Sigmoid colon (tissue), 6 donors: ENCODE measurements at regions not wholly inside any gene's neighbourhood (a gene's known extent, or its start where the extent isn't known, plus 50 kb on each side); places are given as distances from the start of the nearest gene placed in this dataset.
"Not testable (repeated sequence)": the region's sequence is repeated elsewhere in the genome, so short reads cannot be mapped to it uniquely, and the experiment has no call there.

Experiments
- DNase-seq: peaks from one replicate; pipeline ENCODE4 v3.0.0-alpha.2; 2019
- H3K27ac ChIP-seq, 4 donors: fragments of 200-600 bp; sonication (generic); one replicate each; pipeline ENCODE4 v1.5.1; 2016 to 2019; ENCODE audit warnings: mild to moderate bottlenecking in 1 of 4
- H3K27me3 ChIP-seq, 3 donors: fragments of 200-600 bp; sonication (generic); one replicate each; pipeline ENCODE4 v1.5.1; 2019; ENCODE audit warnings: mild to moderate bottlenecking in 1 of 3
- H3K36me3 ChIP-seq, 4 donors: fragments of 200-600 bp; sonication (generic); one replicate each; pipeline ENCODE4 v1.5.1; 2016 to 2019
- H3K4me1 ChIP-seq, 4 donors: fragments of 200-600 bp; sonication (generic); one replicate each; pipeline ENCODE4 v1.5.1; 2017 to 2019
- H3K4me3 ChIP-seq, 4 donors: fragments of 200-600 bp; sonication (generic); one replicate each; pipeline ENCODE4 v1.5.1; 2017 to 2019; ENCODE audit warnings: mild to moderate bottlenecking in 2 of 4, moderate library complexity in 1 of 4
- H3K9me3 ChIP-seq, 4 donors: fragments of 200-600 bp in 3 of 4; sonication (generic) in 3 of 4; one replicate each; pipeline versions ENCODE4 v1.5.1 to v1.6.1; 2013 to 2019
- EP300 ChIP-seq, 4 donors: sonication (generic); formaldehyde crosslinking; IDR thresholded peaks; one replicate each; pipeline ENCODE4 v1.6.1; 2017; ENCODE audit warnings: antibody characterized with exemption in 4 of 4
- POLR2A ChIP-seq, 2 donors: fragments of 450-650 bp; IDR thresholded peaks; one replicate each; pipeline ENCODE4 v1.6.1; 2016; ENCODE audit warnings: antibody characterized with exemption in 2 of 2, mild to moderate bottlenecking in 2 of 2, moderate library complexity in 2 of 2
- POLR2AphosphoS5 ChIP-seq, 4 donors: sonication (generic); formaldehyde crosslinking; IDR thresholded peaks; one replicate each; pipeline ENCODE4 v1.6.1; 2017; ENCODE audit warnings: antibody characterized with exemption in 4 of 4
- whole genome bisulfite sequencing, 2 donors: extraction: QIAGEN DNeasy Blood & Tissue Kit; methylation state at CpG; one replicate each; pipeline ENCODE4 v1.1.7; 2013; 5-methylcytosine and 5-hydroxymethylcytosine counted together
- intact Hi-C: fragments of 100-400 bp; cut with DNase I; formaldehyde crosslinking; loops from one replicate; pipeline ENCODE4 v1.15.1; 2023
- TF ChIP-seq, protein P1 (sequence below), 4 experiments: fragments of 450-650 bp in 3 of 4; fragments of 200-600 bp in 1 of 4; IDR thresholded peaks; one replicate each; pipeline ENCODE4 v1.5.1; 2016 to 2019; ENCODE audit warnings: antibody characterized with exemption in 4 of 4, mild to moderate bottlenecking in 3 of 4, moderate library complexity in 2 of 4
- donor health status: healthy with polysubstance abuse.
- donor health status: healthy.

DNA sequence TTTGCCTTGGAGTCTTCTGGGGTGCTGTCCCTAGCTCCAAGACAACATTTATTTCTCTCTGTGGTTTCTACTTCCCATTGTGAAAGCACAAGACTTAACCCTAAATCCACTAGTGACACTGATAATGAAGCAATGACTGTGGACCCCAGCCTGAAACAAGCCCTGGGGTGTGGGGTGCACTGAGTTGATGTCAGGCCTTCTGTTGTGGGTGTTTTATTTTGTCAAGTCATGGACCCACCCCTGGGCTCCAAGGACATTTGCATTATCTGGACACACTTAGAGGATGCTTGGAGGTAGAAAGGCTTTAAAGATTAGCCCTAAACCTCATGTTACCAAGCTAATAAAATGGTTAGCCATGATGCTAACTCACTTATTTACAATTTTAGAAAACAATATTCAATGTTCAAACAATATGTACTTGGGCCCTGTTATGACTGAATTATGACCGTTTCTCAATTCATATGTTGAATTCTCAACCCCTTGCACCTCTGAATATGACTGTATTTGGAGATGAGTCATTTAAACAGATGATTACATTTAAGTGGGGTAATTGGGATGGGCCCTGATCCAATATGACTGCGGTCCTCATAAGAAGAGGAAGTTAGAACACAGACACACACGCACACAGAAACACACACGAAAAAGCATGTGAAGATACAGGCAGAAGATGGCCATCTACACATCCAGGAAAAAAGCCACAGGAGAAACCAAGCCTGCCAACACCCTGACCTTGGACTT is 137.2 kb upstream of the IGFBP3 start:
- no peaks in the 10 kb centered on the region for H3K36me3 ChIP-seq
- no peaks in the 10 kb centered on the region for H3K4me1 ChIP-seq
- 77 to 84% methylated on average over 4 of the region's 4 CpGs for WGBS, 2 donors
- no peak overlapping the region for H3K27ac ChIP-seq
- TF ChIP-seq EP300 (IDR thresholded peaks at IDR 0.05): no peak
- TF ChIP-seq, protein P1, sequence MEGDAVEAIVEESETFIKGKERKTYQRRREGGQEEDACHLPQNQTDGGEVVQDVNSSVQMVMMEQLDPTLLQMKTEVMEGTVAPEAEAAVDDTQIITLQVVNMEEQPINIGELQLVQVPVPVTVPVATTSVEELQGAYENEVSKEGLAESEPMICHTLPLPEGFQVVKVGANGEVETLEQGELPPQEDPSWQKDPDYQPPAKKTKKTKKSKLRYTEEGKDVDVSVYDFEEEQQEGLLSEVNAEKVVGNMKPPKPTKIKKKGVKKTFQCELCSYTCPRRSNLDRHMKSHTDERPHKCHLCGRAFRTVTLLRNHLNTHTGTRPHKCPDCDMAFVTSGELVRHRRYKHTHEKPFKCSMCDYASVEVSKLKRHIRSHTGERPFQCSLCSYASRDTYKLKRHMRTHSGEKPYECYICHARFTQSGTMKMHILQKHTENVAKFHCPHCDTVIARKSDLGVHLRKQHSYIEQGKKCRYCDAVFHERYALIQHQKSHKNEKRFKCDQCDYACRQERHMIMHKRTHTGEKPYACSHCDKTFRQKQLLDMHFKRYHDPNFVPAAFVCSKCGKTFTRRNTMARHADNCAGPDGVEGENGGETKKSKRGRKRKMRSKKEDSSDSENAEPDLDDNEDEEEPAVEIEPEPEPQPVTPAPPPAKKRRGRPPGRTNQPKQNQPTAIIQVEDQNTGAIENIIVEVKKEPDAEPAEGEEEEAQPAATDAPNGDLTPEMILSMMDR (IDR thresholded peaks at IDR 0.05): no peak
- no peak for TF ChIP-seq POLR2AphosphoS5 (IDR thresholded peaks at IDR 0.05)
- no peak for TF ChIP-seq POLR2A (IDR thresholded peaks at IDR 0.05)
- no peak overlapping the region for H3K4me3 ChIP-seq
- intact Hi-C loops: no loop called here
- no peaks in the 10 kb centered on the region for H3K9me3 ChIP-seq
- no peak for DNase-seq
- H3K27me3 ChIP-seq: no peaks in the 10 kb centered on the region

DNA sequence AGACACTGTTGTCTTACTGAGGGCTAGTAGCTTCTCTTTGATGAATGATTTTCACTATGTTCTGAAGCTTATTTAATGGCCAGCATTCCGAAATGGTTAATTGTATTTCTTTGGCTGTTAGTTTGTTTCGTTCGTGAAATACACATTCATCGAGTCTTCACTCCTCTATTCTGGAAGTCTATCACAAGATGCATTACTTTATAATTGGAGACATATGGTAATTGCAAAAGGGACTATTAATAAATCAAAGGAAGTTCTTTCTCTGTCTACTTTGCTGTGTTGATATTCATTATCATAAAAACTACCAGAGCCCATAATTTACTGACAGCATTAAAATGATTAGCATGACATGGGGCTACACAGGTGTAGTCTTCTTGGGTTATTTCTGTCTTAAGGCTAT is 133.8 kb upstream of the IGFBP3 start:
- intact Hi-C loops: no loop called here
- no peak for DNase-seq
- Histone ChIP-seq H3K9me3 (no peaks in the 10 kb centered on the region), H3K36me3 (no peaks in the 10 kb centered on the region), H3K27me3 (no peaks in the 10 kb centered on the region), H3K27ac (no peak overlapping the region), H3K4me1 (no peaks in the 10 kb centered on the region), H3K4me3 (no peak overlapping the region)
- WGBS, 2 donors: 90 to 91% methylated on average over 4 of the region's 4 CpGs
- TF ChIP-seq EP300 (IDR thresholded peaks at IDR 0.05): no peak
- no peak for TF ChIP-seq POLR2A (IDR thresholded peaks at IDR 0.05)
- TF ChIP-seq, protein P1 (IDR thresholded peaks at IDR 0.05): no peak
- no peak for TF ChIP-seq POLR2AphosphoS5 (IDR thresholded peaks at IDR 0.05)

DNA sequence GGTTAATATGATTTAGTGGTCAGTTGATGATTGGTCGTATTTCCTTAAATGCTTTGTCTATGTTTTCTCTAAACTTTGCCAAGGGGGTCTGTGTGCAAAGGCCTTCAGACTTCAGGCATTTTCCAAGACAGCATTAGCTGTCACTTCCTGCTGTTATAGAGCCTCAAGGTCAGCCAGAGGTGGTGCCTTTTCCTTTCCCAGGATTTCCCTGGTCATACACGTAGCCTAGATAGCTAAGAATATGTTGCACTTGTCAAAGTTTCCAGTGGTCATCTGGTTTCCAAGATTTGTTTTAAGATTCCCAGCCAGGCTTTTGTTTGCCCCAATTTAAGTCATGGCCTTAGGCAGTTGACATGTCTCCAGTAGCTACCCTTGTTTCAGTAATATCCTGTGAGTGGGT is 133.2 kb upstream of the IGFBP3 start:
- TF ChIP-seq POLR2AphosphoS5 (IDR thresholded peaks at IDR 0.05) (peak in 1 of 4 donors; percentile 20), EP300 (IDR thresholded peaks at IDR 0.05) (no peak)
- Histone ChIP-seq H3K36me3 (no peaks in the 10 kb centered on the region), H3K9me3 (no peaks in the 10 kb centered on the region), H3K4me1 (no peaks in the 10 kb centered on the region), H3K27me3 (no peaks in the 10 kb centered on the region), H3K27ac (no peak overlapping the region), H3K4me3 (no peak overlapping the region)
- WGBS, 2 donors: 48 to 51% methylated on average over 2 of the region's 2 CpGs
- intact Hi-C loops: no loop called here
- no peak for DNase-seq

DNA sequence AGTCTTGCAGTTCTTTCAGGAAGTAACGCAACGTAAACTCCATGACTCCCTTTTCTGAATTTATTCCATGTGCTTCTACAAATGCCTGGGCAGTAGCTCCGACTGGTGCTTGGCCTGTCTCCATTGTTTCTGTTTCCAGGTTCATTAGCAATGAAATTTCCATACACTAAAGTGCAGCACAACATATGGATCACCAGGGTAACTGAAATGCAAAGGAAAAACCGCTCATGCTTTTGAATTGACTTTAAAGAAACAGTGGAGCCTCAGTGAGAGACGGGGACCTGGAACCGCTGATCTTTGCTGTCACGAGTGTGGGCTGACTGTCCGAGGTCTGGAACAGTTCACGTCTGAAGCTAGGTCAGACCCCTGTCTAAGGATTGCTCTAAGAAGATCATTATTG is 126.5 kb upstream of the IGFBP3 start:
- intact Hi-C loops: no loop called here
- H3K4me1 ChIP-seq: no peaks in the 10 kb centered on the region
- no peaks in the 10 kb centered on the region for H3K9me3 ChIP-seq
- no peaks in the 10 kb centered on the region for H3K27me3 ChIP-seq
- H3K36me3 ChIP-seq: no peaks in the 10 kb centered on the region
- TF ChIP-seq POLR2A (IDR thresholded peaks at IDR 0.05) (no peak), EP300 (IDR thresholded peaks at IDR 0.05) (no peak)
- TF ChIP-seq, protein P1 (IDR thresholded peaks at IDR 0.05): no peak
- no peak overlapping the region for H3K27ac ChIP-seq
- WGBS, 2 donors: 81 to 83% methylated on average over 9 of the region's 9 CpGs
- H3K4me3 ChIP-seq: no peak overlapping the region
- no peak for DNase-seq

DNA sequence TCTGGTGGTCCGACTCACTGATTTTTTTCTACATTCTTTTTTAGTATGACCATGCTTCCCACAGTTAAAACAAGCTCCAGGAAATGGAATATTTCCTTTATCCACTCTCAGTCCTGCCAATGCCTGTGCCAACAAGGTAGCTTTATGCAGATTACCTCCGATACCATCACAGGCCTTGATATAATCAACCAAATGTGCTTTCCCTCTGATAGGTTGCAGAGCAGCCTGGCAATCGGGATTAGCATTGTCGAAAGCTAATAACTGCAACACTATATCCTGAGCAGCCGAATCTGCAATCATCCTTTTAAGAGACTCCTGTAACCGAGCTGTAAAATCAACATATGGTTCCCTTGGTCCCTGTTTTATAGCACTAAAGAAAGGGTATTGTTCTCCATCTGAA is 122.3 kb upstream of the IGFBP3 start:
- 77 to 79% methylated on average over 6 of the region's 6 CpGs for WGBS, 2 donors
- intact Hi-C loops, H3K4me3 ChIP-seq, DNase-seq, H3K27ac ChIP-seq, H3K27me3 ChIP-seq, H3K9me3 ChIP-seq, H3K4me1 ChIP-seq, H3K36me3 ChIP-seq: not testable (repeated sequence)

DNA sequence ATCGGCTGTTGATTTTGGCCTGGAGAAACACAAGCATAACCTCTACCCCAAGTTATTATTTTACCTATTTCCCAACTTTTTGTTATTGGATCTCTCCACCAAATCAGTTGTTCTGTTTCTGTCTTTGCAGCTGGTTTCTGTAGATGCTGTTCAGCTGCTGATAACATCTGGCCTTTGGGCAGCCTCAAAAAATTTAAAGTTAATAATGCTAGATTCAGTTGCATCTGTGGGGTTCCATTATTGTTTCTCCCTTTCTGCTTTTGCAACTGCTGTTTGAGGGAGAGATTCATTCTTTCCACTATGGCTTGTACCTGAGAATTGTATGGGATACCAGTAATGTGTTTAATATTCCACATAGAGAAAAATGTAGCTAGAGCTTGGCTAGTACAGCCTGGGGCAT is 118.7 kb upstream of the IGFBP3 start:
- H3K27me3 ChIP-seq, DNase-seq, H3K9me3 ChIP-seq, H3K4me3 ChIP-seq, H3K27ac ChIP-seq, intact Hi-C loops, H3K36me3 ChIP-seq, H3K4me1 ChIP-seq: not testable (repeated sequence)
- 68 to 88% methylated on average over 1 of the region's 1 CpG for WGBS, 2 donors
